HG03025 (cell line): ENCODE measurements at regions not wholly inside any gene's neighbourhood (a gene's known extent, or its start where the extent isn't known, plus 50 kb on each side); places are given as distances from the start of the nearest gene placed in this dataset.
"Not testable (repeated sequence)": the region's sequence is repeated elsewhere in the genome, so short reads cannot be mapped to it uniquely, and the experiment has no call there.

ENCODE experiments used
- ATAC-seq: cut with Tn5 transposase; IDR thresholded peaks from one replicate; pipeline ENCODE4 v1.9.1; 2021; ENCODE audit warnings: mild to moderate bottlenecking, moderate library complexity; ENCODE audit not compliant: unreplicated experiment, low FRiP score

DNA sequence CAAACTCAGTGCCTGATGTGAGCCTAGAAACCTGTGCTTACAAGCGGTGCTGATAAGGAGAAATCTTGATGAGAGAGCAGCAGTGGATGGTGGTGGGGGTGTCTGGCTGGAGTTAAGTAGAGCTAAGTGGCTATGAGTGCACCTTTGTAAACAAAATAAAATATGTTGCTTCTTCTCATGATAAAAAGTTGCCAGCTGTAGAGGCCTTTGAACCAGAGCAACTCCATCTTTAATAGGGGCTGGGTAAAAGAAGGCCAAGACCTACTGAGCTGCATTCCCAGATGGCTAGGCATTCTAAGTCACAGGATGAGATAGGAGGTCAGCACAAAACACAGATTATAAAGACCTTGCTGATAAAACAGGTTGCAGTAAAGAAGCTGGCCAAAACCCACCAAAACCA is 107.6 kb upstream of the FAM3C start:
- ATAC-seq: no peak

GRCh38 chr7:121503039-121503438 is 106.9 kb upstream of the FAM3C start:
- no peak for ATAC-seq

- no peak for ATAC-seq
Observed at GRCh38 chr7:121501566-121501965, 105.5 kb upstream of the FAM3C start.

DNA sequence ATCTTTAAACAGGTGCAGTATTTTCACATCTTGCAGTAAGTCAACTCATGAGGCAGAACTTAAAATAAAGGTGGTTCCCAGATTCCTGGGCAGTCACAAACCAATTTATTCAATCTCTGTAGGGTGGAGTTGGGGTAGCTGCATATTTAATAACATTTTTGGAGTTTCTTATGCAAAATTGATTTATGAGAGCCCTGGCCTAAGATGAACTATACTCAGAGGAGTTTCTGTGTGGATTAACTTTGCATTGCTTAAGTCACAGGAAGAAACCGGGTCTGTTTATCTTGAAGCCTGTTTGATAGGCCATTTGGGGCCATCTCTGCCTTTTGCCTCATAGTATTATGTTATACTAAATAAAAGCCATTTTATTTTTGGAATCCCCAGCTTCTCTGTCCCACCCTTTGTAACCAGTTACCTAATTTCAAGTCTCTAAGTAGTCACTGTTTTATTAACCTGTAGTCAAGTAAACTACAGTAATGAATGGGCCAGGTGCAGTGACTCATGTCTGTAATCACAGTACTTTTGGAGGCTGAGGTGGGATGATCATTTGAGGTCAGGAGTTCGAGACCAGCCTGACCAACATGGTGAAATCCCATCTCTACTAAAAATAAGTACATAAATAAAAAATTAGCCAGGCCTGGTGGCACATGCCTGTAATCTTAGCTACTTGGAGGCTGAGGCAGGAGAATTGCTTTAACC is 104.4 kb upstream of the FAM3C start:
- no peak for ATAC-seq

GRCh38 chr7:121499624-121500023 is 103.5 kb upstream of the FAM3C start:
- no peak for ATAC-seq

GRCh38 chr7:121498816-121499215 is 102.7 kb upstream of the FAM3C start:
- ATAC-seq: no peak

GRCh38 chr7:121497545-121497944 is 101.4 kb upstream of the FAM3C start:
- not testable (repeated sequence) for ATAC-seq

GRCh38 chr7:121494516-121494915 is 98.4 kb upstream of the FAM3C start:
- ATAC-seq: no peak

GRCh38 chr7:121493553-121493952 is 97.4 kb upstream of the FAM3C start:
- ATAC-seq: no peak

DNA sequence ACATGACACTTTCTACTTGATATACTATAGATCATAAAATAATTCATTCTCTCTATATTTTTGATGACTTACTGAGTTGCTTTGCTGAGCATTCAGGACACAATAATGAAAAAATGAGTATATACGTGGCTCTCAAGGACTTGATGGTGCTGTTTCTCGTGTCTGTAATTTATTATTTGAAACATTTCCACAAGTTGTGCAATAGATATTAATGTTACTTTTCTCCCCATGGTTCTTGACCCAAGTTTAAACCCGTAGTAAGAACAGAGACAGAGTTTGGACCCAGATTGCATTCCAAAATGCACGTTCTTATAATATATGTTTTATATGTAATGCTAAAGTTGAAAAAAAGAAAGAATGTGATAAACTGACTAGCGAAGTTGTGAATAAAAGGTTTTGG is 94.2 kb upstream of the FAM3C start:
- ATAC-seq: no peak

- no peak for ATAC-seq
Observed at GRCh38 chr7:121489440-121489839, 93.3 kb upstream of the FAM3C start.

GRCh38 chr7:121488111-121488650 is 92.1 kb upstream of the FAM3C start:
- ATAC-seq: no peak

DNA sequence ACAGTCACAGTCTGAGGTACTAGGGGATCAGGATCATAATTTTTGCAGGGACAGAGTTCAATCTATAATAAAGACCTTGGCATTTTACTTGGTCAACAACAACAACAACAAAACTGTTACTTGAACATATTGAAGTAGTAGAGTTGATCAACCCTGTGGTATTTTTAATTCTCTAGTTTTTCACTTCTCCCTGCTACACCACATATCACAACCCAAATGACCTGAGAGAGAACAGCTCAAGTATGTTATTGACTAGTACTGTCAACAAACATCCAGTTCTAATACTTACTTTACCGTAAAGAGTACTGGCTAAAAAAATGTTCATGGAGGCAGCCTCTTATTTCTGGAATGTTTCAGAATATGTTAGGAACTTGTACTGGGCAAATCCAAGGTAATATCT is 90.5 kb upstream of the FAM3C start:
- ATAC-seq: no peak

- no peak for ATAC-seq
Observed at GRCh38 chr7:121485467-121486243, 89.5 kb upstream of the FAM3C start.

- ATAC-seq: no peak
Observed at GRCh38 chr7:121484089-121484763, 88.1 kb upstream of the FAM3C start.

DNA sequence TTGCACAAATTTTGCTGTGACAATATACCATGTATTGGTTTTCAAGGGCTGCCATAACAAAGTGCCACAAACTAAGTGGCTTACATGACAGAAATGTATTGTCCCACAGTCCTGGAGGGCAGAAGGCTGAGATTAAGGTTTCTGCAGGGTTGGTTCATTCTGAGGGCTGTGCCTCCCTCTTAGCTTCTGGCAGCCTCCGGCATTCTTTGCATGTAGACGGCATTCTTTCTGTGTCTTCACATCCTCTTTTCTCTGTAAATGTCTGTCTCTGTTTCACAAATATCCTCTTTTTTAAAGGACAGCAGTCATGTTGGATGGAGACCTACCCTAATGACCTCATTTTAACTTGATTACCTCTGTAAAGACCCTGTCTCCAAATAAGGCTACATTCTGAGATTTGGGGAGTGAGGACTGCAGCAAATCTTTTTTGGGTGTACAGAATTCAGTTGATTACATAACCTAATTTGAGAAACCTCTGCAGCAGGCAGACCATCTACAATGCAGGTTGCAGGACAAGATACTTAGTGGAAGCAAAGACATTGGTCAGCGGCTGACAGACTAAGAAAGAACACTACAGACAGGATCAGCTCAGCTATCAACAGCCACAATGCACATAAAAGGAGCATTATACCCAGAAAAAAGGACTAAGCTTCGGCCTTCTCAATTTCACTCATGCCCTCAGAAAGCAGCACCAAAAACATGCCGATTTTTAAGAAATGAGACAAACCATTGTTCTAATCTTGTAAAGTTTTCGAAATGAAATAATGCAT is 84.6 kb upstream of the FAM3C start:
- no peak for ATAC-seq

DNA sequence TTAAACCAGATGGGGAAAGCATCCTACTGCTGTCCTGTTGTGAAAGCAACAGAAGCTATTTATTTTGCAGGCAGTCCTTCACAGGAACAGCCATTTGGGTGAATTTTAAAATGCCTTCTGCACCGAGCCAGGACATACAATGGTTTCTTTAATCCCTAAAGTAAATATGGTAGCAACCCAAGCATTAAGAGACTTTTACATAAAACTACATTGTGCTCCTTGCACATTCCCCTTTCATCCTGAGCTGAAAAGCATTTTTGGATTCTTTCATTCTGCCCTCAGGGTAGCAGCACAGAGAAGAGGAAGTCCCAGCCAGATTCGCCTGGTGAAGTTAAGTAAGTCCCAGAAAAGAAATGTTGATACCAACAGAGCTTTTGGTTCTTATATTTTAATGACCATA is 84.0 kb upstream of the FAM3C start:
- ATAC-seq: no peak

DNA sequence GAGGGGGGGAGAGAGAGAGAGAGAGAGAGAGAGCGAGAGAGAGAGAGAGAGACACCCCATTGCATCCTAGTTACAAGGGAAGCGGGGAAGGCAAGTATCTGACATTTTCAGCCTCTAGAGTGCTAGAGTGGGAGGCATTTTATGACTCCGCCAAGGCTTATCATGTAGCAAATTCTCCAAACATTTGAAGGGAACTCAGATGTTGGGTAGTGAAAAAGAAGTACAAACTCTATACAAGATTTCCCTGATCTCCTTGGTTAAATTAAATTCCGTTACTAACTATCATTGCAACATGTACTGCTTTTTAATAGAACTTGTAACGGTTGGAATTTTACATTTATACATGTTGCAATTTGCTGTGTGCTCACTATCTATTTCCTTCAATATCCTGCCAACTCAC is 83.4 kb upstream of the FAM3C start:
- no peak for ATAC-seq

GRCh38 chr7:121475806-121476205 is 79.7 kb upstream of the FAM3C start:
- ATAC-seq: no peak

- ATAC-seq: no peak
Observed at GRCh38 chr7:121474301-121474673, 78.2 kb upstream of the FAM3C start.
